Ovary (tissue), 3 donors: ENCODE measurements at regions not wholly inside any gene's neighbourhood (a gene's known extent, or its start where the extent isn't known, plus 50 kb on each side); places are given as distances from the start of the nearest gene placed in this dataset.

ENCODE experiments used
- CTCF ChIP-seq, 3 donors: fragments of 450-650 bp in 2 of 3; fragments of 200-600 bp in 1 of 3; IDR thresholded peaks; one replicate each; pipeline versions ENCODE4 v1.5.1 to v1.8.0; 2016 to 2022; ENCODE audit warnings: antibody characterized with exemption in 3 of 3, mild to moderate bottlenecking in 1 of 3
- EP300 ChIP-seq: sonication (generic); formaldehyde crosslinking; IDR thresholded peaks from one replicate; pipeline ENCODE4 v1.6.1; 2017; ENCODE audit warnings: antibody characterized with exemption
- POLR2A ChIP-seq: fragments of 450-650 bp; IDR thresholded peaks from one replicate; pipeline ENCODE4 v1.6.1; 2017; ENCODE audit warnings: antibody characterized with exemption, mild to moderate bottlenecking, moderate library complexity
- donor health status: DM: no; HTN: no; CAD: no.

GRCh38 chr3:144772372-144772771, 800.7 kb downstream of the DIPK2A start:
- no peak for TF ChIP-seq CTCF (IDR thresholded peaks at IDR 0.05)
- no peak for TF ChIP-seq EP300
- no peak for TF ChIP-seq POLR2A
